ENCODE measurements at regions not wholly inside any gene's neighbourhood (a gene's known extent, or its start where the extent isn't known, plus 50 kb on each side); places are given as distances from the start of the nearest gene placed in this dataset.
"Not testable (repeated sequence)": the region's sequence is repeated elsewhere in the genome, so short reads cannot be mapped to it uniquely, and the experiment has no call there.

GRCh38 chr16:26772503-26772902, 294.2 kb upstream of the C16orf82 start:
- DNase-seq (ENCODE audit: low read depth in 2 of 2), result no peak

GRCh38 chr16:26777821-26778220, 288.9 kb upstream of the C16orf82 start:
- DNase-seq (ENCODE audit: low read depth in 2 of 2), result no peak

- DNase-seq (ENCODE audit: low read depth in 2 of 2), result no peak
These were observed 278.8 kb upstream of the C16orf82 start for GRCh38 chr16:26787924-26788323.

GRCh38 chr16:26791169-26791568, 275.6 kb upstream of the C16orf82 start:
- DNase-seq (ENCODE audit: low read depth in 2 of 2), result no peak

- DNase-seq (ENCODE audit: low read depth in 2 of 2), result no peak
These were observed 271.5 kb upstream of the C16orf82 start for GRCh38 chr16:26795184-26795583.

GRCh38 chr16:26801628-26802027, 265.1 kb upstream of the C16orf82 start:
- DNase-seq (ENCODE audit: low read depth in 2 of 2), result no peak

- no peak for DNase-seq (ENCODE audit: low read depth in 2 of 2)
These were observed 264.3 kb upstream of the C16orf82 start for GRCh38 chr16:26802440-26802839.

- no peak for DNase-seq (ENCODE audit: low read depth in 2 of 2)
These were observed 263.8 kb upstream of the C16orf82 start for GRCh38 chr16:26802965-26803364.

- DNase-seq (ENCODE audit: low read depth in 2 of 2), result no peak
These were observed 260.1 kb upstream of the C16orf82 start for GRCh38 chr16:26806657-26807056.

GRCh38 chr16:26809461-26809860, 257.3 kb upstream of the C16orf82 start:
- no peak for DNase-seq (ENCODE audit: low read depth in 2 of 2)

GRCh38 chr16:26816266-26816665, 250.5 kb upstream of the C16orf82 start:
- DNase-seq (ENCODE audit: low read depth in 2 of 2), result no peak

- DNase-seq (ENCODE audit: low read depth in 2 of 2), result no peak
These were observed 249.7 kb upstream of the C16orf82 start for GRCh38 chr16:26816885-26817571.

- DNase-seq (ENCODE audit: low read depth in 2 of 2), result no peak
These were observed 248.3 kb upstream of the C16orf82 start for GRCh38 chr16:26818393-26818792.

GRCh38 chr16:26824469-26824868, 242.3 kb upstream of the C16orf82 start:
- DNase-seq (ENCODE audit: low read depth in 2 of 2), result no peak

GRCh38 chr16:26826500-26826899, 240.2 kb upstream of the C16orf82 start:
- DNase-seq (ENCODE audit: low read depth in 2 of 2), result no peak

- no peak for DNase-seq (ENCODE audit: low read depth in 2 of 2)
These were observed 239.3 kb upstream of the C16orf82 start for GRCh38 chr16:26827386-26827785.

GRCh38 chr16:26830428-26831127, 236.1 kb upstream of the C16orf82 start:
- no peak for DNase-seq (ENCODE audit: low read depth in 2 of 2)

GRCh38 chr16:26836114-26836513, 230.6 kb upstream of the C16orf82 start:
- DNase-seq (ENCODE audit: low read depth in 2 of 2), result not testable (repeated sequence)

GRCh38 chr16:26838931-26839330, 227.8 kb upstream of the C16orf82 start:
- DNase-seq (ENCODE audit: low read depth in 2 of 2), result no peak

- DNase-seq (ENCODE audit: low read depth in 2 of 2), result no peak
These were observed 226.0 kb upstream of the C16orf82 start for GRCh38 chr16:26840691-26841090.

- no peak for DNase-seq (ENCODE audit: low read depth in 2 of 2)
These were observed 210.5 kb upstream of the C16orf82 start for GRCh38 chr16:26856271-26856670.

- no peak for DNase-seq (ENCODE audit: low read depth in 2 of 2)
These were observed 209.9 kb upstream of the C16orf82 start for GRCh38 chr16:26856791-26857190.

- no peak for DNase-seq (ENCODE audit: low read depth in 2 of 2)
These were observed 209.4 kb upstream of the C16orf82 start for GRCh38 chr16:26857371-26857770.

GRCh38 chr16:26860506-26860905, 206.2 kb upstream of the C16orf82 start:
- no peak for DNase-seq (ENCODE audit: low read depth in 2 of 2)
